HFFc6 (cell line): ENCODE measurements at regions not wholly inside any gene's neighbourhood (a gene's known extent, or its start where the extent isn't known, plus 50 kb on each side); places are given as distances from the start of the nearest gene placed in this dataset.
"Not testable (repeated sequence)": the region's sequence is repeated elsewhere in the genome, so short reads cannot be mapped to it uniquely, and the experiment has no call there.

ENCODE experiments used
- DNase-seq: peaks from one replicate; pipeline ENCODE4 v3.0.0-alpha.2; 2018
- H3K27ac Mint-ChIP-seq: 2 replicates; pipeline ENCODE4 v1.8.0; 2020; ENCODE audit warnings: mild to moderate bottlenecking, mixed read lengths
- H3K27me3 Mint-ChIP-seq: 2 replicates; pipeline ENCODE4 v1.8.0; 2021; ENCODE audit warnings: mild to moderate bottlenecking, moderate library complexity, mixed read lengths; ENCODE audit not compliant: insufficient read depth
- H3K36me3 Mint-ChIP-seq: 2 replicates; pipeline ENCODE4 v1.8.0; 2021; ENCODE audit warnings: low read depth, mixed read lengths
- H3K4me1 Mint-ChIP-seq: 2 replicates; pipeline ENCODE4 v1.8.0; 2020; ENCODE audit warnings: low read depth, mixed read lengths
- H3K4me3 Mint-ChIP-seq: 2 replicates; pipeline ENCODE4 v1.8.0; 2020; ENCODE audit warnings: mild to moderate bottlenecking, moderate library complexity, mixed read lengths
- H3K9me3 Mint-ChIP-seq: 2 replicates; pipeline ENCODE4 v1.8.0; 2020; ENCODE audit warnings: mild to moderate bottlenecking, mixed read lengths
- TF ChIP-seq, protein P1 (sequence below): fragments of 200-600 bp; sonication (generic); IDR thresholded peaks from 2 replicates; pipeline ENCODE4 v1.5.0; 2021; ENCODE audit warnings: antibody characterized with exemption, mild to moderate bottlenecking

GRCh38 chr12:60760965-60761364, 1165.1 kb downstream of the SLC16A7 start:
- H3K9me3 Mint-ChIP-seq: peaks cover 23% of the 10 kb centered on the region
- no peaks in the 10 kb centered on the region for H3K36me3 Mint-ChIP-seq
- no peaks in the 10 kb centered on the region for H3K27me3 Mint-ChIP-seq
- H3K4me1 Mint-ChIP-seq: no peaks in the 10 kb centered on the region
- no peak for DNase-seq
- H3K4me3 Mint-ChIP-seq: no peak overlapping the region
- TF ChIP-seq, protein P1, sequence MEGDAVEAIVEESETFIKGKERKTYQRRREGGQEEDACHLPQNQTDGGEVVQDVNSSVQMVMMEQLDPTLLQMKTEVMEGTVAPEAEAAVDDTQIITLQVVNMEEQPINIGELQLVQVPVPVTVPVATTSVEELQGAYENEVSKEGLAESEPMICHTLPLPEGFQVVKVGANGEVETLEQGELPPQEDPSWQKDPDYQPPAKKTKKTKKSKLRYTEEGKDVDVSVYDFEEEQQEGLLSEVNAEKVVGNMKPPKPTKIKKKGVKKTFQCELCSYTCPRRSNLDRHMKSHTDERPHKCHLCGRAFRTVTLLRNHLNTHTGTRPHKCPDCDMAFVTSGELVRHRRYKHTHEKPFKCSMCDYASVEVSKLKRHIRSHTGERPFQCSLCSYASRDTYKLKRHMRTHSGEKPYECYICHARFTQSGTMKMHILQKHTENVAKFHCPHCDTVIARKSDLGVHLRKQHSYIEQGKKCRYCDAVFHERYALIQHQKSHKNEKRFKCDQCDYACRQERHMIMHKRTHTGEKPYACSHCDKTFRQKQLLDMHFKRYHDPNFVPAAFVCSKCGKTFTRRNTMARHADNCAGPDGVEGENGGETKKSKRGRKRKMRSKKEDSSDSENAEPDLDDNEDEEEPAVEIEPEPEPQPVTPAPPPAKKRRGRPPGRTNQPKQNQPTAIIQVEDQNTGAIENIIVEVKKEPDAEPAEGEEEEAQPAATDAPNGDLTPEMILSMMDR: no peak
- no peak overlapping the region for H3K27ac Mint-ChIP-seq

DNA sequence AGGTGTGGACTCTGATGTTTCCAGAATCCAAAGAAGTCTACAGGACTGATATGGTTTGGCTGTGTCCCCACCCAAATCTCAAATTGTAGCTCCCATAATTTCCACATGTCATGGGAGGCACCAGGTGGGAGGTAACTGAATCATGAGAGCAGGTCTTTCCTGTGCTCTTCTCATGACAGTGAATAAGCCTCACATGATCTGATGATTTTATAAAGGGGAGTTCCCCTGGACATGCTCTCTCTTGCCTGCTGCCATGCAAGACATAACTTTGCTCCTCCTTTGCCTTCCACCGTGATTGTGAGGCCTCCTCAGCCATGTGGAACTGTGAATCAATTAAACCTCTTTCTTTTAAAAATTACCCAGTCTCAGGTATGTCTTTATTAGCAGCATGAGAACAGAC, 1205.3 kb downstream of the SLC16A7 start:
- H3K27ac Mint-ChIP-seq: not testable (repeated sequence)

GRCh38 chr12:60803147-60803546, 1207.3 kb downstream of the SLC16A7 start:
- Mint-ChIP-seq H3K27ac (no peak overlapping the region), H3K4me3 (no peak overlapping the region), H3K36me3 (no peaks in the 10 kb centered on the region), H3K9me3 (peaks cover 31% of the 10 kb centered on the region), H3K4me1 (no peaks in the 10 kb centered on the region), H3K27me3 (no peaks in the 10 kb centered on the region)
- TF ChIP-seq, protein P1: no peak
- DNase-seq: no peak

More for the DNA sequence above, 1205.3 kb downstream of the SLC16A7 start:
- H3K27me3 Mint-ChIP-seq, H3K36me3 Mint-ChIP-seq, DNase-seq, H3K4me3 Mint-ChIP-seq, H3K4me1 Mint-ChIP-seq: not testable (repeated sequence)
- peaks cover 21% of the 10 kb centered on the region for H3K9me3 Mint-ChIP-seq

DNA sequence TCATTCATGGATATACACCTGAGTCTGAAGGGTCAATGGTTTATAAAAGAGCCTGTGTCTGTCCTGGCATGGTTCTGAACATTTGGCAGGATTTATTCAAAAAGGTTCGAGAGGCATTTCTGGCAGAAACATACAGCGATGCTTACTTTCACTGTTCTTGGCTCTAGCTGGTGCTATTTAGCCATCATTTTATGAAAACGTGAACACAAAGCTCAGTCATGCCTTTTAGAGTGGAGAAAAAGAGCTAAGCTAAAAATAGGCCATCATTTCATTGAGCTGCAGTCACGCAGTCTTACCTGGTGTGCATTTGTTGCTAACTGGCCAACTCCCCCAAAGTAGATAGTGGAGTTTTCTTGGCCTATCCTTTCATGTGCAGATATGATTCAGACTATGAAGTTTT, 1209.5 kb downstream of the SLC16A7 start:
- no peaks in the 10 kb centered on the region for H3K4me1 Mint-ChIP-seq
- peaks cover 31% of the 10 kb centered on the region for H3K9me3 Mint-ChIP-seq
- no peak for DNase-seq

DNA sequence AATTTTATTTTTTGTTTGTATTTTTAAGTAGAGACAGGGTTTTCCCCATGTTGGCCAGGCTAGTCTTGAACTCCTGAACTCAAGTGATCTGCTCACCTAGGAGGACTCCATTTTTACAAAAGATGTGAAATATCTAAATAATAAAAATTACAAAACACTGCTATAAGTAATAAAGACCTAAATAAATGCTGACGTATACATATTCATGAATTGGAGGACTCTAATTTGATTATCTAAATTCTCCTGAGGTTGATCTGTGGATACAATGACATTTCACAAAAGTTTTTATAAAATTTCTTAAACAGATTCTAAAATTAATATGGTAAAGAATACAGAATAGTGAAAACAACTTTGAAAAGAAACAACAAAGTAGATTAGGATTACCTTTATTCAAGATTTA, 1224.0 kb downstream of the SLC16A7 start:
- Mint-ChIP-seq H3K27ac (no peak overlapping the region), H3K4me1 (no peaks in the 10 kb centered on the region), H3K36me3 (no peaks in the 10 kb centered on the region), H3K4me3 (no peak overlapping the region), H3K27me3 (no peaks in the 10 kb centered on the region), H3K9me3 (peaks cover 31% of the 10 kb centered on the region)
- TF ChIP-seq, protein P1: no peak
- no peak for DNase-seq

More for the DNA sequence above, 1209.5 kb downstream of the SLC16A7 start:
- Mint-ChIP-seq H3K27me3 (no peaks in the 10 kb centered on the region), H3K36me3 (no peaks in the 10 kb centered on the region), H3K27ac (no peak overlapping the region), H3K4me3 (no peak overlapping the region)
- TF ChIP-seq, protein P1: no peak

DNA sequence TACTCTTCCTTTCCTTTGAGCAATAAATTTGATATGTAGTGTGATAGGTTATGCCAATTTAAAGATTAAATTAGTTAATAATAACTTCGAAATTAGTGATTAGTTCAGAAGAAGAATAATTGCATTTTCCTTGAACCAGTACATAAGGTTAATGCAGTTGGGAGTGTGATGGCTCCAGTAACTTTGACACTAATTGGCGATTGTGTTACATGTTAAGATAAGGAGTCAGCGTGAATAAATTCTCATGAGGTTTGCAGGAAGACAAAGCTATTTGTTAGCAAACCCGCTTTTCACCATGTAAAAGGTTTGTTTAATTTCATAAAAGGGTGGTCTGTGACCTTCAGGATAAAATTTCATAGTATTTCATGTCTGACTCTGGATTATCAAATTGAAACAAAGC, 1226.8 kb downstream of the SLC16A7 start:
- TF ChIP-seq, protein P1: no peak

More for the DNA sequence above, 1226.8 kb downstream of the SLC16A7 start:
- no peaks in the 10 kb centered on the region for H3K4me1 Mint-ChIP-seq
- no peak overlapping the region for H3K27ac Mint-ChIP-seq
- no peaks in the 10 kb centered on the region for H3K36me3 Mint-ChIP-seq
- H3K9me3 Mint-ChIP-seq: peaks cover 22% of the 10 kb centered on the region
- no peaks in the 10 kb centered on the region for H3K27me3 Mint-ChIP-seq
- no peak for DNase-seq
- no peak overlapping the region for H3K4me3 Mint-ChIP-seq
